SK-N-SH treated with all-trans-retinoic acid at 6 μM for 48 hours (cell line): ENCODE measurements at regions not wholly inside any gene's neighbourhood (a gene's known extent, or its start where the extent isn't known, plus 50 kb on each side); places are given as distances from the start of the nearest gene placed in this dataset.

Experiments
- ARNTL ChIP-seq: fragments of 450-650 bp; formaldehyde crosslinking; IDR thresholded peaks from 2 replicates; pipeline ENCODE4 v1.5.0; 2020; ENCODE audit warnings: low read depth, mild to moderate bottlenecking, moderate library complexity, borderline replicate concordance
- BACH2 ChIP-seq: fragments of 250-450 bp; sonication (Bioruptor Pico); IDR thresholded peaks from 2 replicates; pipeline ENCODE4 v1.9.0; 2021; ENCODE audit warnings: mild to moderate bottlenecking, borderline replicate concordance
- CSDC2 ChIP-seq: fragments of 250-450 bp; sonication (Bioruptor Pico); IDR thresholded peaks from 2 replicates; pipeline ENCODE4 v1.5.0; 2020; ENCODE audit warnings: mild to moderate bottlenecking, moderate library complexity
- ISL1 ChIP-seq: fragments of 250-450 bp; sonication (Bioruptor Pico); IDR thresholded peaks from 2 replicates; pipeline ENCODE4 v2.1.2; 2022; ENCODE audit warnings: mild to moderate bottlenecking, moderate library complexity
- RARB ChIP-seq: fragments of 250-450 bp; sonication (Bioruptor Pico); IDR thresholded peaks from 2 replicates; pipeline ENCODE4 v1.8.0; 2021; ENCODE audit warnings: mild to moderate bottlenecking, moderate library complexity
- TOX ChIP-seq: fragments of 250-450 bp; sonication (Bioruptor Pico); IDR thresholded peaks from 2 replicates; pipeline ENCODE4 v1.8.0; 2021; ENCODE audit warnings: mild to moderate bottlenecking, moderate library complexity, borderline replicate concordance
- ZFP30 ChIP-seq: fragments of 450-650 bp; formaldehyde crosslinking; IDR thresholded peaks from 2 replicates; pipeline ENCODE4 v1.5.0; 2022; ENCODE audit warnings: mild to moderate bottlenecking, moderate library complexity
- ZNF70 ChIP-seq: fragments of 450-650 bp; formaldehyde crosslinking; IDR thresholded peaks from 2 replicates; pipeline ENCODE4 v1.5.0; 2020; ENCODE audit warnings: mild to moderate bottlenecking, moderate library complexity
- TF ChIP-seq, protein P1 (sequence below): fragments of 250-450 bp; sonication (Bioruptor Pico); IDR thresholded peaks from 2 replicates; pipeline ENCODE4 v1.5.1; 2021; ENCODE audit warnings: mild to moderate bottlenecking, moderate library complexity
- TF ChIP-seq, protein P2 (sequence below): fragments of 250-450 bp; sonication (Bioruptor Pico); IDR thresholded peaks from 2 replicates; pipeline ENCODE4 v1.5.1; 2020; ENCODE audit warnings: low read depth, mild to moderate bottlenecking, moderate library complexity
- TF ChIP-seq, protein P3 (sequence below): fragments of 250-450 bp; sonication (Bioruptor Pico); IDR thresholded peaks from 2 replicates; pipeline ENCODE4 v1.5.0; 2020; ENCODE audit warnings: mild to moderate bottlenecking, moderate library complexity
- TF ChIP-seq, protein P4 (sequence below): fragments of 250-450 bp; sonication (Bioruptor Pico); IDR thresholded peaks from 2 replicates; pipeline ENCODE4 v1.8.0; 2021; ENCODE audit warnings: low read depth, mild to moderate bottlenecking, moderate library complexity, borderline replicate concordance

DNA sequence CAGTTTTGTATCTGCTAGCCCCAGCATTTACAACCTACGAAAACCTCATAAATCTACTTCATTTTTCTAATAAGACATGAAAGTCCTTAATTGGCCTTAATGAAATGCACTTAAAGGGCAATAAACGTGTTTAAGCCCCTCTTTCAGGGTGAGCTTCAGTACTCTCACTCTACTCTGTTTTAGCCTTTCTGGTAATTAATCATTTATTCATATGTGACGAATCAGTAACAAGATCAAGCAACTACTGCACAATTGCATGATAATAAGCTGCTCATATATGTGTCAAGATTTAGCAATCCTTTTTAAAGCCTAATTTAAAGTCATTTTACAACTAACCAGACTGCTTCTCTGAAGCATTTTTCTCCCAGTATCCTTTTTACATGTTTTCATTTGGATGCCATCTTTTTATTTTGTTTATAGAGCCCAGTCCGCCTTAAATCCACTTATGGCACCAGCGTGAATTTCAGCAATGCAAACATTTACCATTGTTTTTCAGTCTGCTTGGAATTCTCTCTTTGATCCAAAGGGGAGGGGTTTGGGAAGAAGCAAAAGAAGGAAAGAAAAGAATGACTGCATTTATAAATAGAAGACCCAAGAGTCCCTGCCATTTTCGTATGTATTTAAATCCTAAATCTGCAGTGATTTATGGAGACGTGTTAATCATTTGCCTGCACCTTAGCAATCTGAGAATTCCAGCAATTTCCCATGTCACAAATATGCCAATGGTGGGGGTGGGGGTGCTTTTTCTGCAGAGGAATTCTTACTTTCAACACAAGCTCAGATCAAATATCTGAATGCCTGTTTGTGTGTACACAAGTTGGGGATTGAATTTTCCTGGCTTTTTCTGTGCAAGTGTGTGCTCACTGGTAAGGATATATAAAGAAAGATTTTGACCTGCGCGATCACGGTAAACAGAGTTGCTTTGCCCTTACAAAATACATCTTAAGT lies 230.8 kb upstream of the TBC1D5 start:
- no peak for TF ChIP-seq ARNTL
- no peak for TF ChIP-seq ZNF70
- no peak for TF ChIP-seq RARB (CRISPR knock-in tag)
- TF ChIP-seq ZFP30 (CRISPR knock-in tag), result no peak
- TF ChIP-seq ISL1 (CRISPR knock-in tag), result no peak
- TF ChIP-seq BACH2 (CRISPR knock-in tag), result no peak
- no peak for TF ChIP-seq TOX (CRISPR knock-in tag)
- TF ChIP-seq, protein P1, sequence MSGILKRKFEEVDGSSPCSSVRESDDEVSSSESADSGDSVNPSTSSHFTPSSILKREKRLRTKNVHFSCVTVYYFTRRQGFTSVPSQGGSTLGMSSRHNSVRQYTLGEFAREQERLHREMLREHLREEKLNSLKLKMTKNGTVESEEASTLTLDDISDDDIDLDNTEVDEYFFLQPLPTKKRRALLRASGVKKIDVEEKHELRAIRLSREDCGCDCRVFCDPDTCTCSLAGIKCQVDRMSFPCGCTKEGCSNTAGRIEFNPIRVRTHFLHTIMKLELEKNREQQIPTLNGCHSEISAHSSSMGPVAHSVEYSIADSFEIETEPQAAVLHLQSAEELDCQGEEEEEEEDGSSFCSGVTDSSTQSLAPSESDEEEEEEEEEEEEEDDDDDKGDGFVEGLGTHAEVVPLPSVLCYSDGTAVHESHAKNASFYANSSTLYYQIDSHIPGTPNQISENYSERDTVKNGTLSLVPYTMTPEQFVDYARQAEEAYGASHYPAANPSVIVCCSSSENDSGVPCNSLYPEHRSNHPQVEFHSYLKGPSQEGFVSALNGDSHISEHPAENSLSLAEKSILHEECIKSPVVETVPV, result no peak
- no peak for TF ChIP-seq CSDC2 (CRISPR knock-in tag)
- TF ChIP-seq, protein P2, sequence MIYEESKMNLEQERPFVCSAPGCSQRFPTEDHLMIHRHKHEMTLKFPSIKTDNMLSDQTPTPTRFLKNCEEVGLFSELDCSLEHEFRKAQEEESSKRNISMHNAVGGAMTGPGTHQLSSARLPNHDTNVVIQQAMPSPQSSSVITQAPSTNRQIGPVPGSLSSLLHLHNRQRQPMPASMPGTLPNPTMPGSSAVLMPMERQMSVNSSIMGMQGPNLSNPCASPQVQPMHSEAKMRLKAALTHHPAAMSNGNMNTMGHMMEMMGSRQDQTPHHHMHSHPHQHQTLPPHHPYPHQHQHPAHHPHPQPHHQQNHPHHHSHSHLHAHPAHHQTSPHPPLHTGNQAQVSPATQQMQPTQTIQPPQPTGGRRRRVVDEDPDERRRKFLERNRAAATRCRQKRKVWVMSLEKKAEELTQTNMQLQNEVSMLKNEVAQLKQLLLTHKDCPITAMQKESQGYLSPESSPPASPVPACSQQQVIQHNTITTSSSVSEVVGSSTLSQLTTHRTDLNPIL (CRISPR knock-in tag), result no peak
- TF ChIP-seq, protein P3, sequence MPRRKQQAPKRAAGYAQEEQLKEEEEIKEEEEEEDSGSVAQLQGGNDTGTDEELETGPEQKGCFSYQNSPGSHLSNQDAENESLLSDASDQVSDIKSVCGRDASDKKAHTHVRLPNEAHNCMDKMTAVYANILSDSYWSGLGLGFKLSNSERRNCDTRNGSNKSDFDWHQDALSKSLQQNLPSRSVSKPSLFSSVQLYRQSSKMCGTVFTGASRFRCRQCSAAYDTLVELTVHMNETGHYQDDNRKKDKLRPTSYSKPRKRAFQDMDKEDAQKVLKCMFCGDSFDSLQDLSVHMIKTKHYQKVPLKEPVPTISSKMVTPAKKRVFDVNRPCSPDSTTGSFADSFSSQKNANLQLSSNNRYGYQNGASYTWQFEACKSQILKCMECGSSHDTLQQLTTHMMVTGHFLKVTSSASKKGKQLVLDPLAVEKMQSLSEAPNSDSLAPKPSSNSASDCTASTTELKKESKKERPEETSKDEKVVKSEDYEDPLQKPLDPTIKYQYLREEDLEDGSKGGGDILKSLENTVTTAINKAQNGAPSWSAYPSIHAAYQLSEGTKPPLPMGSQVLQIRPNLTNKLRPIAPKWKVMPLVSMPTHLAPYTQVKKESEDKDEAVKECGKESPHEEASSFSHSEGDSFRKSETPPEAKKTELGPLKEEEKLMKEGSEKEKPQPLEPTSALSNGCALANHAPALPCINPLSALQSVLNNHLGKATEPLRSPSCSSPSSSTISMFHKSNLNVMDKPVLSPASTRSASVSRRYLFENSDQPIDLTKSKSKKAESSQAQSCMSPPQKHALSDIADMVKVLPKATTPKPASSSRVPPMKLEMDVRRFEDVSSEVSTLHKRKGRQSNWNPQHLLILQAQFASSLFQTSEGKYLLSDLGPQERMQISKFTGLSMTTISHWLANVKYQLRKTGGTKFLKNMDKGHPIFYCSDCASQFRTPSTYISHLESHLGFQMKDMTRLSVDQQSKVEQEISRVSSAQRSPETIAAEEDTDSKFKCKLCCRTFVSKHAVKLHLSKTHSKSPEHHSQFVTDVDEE (CRISPR knock-in tag), result no peak
- TF ChIP-seq, protein P4, sequence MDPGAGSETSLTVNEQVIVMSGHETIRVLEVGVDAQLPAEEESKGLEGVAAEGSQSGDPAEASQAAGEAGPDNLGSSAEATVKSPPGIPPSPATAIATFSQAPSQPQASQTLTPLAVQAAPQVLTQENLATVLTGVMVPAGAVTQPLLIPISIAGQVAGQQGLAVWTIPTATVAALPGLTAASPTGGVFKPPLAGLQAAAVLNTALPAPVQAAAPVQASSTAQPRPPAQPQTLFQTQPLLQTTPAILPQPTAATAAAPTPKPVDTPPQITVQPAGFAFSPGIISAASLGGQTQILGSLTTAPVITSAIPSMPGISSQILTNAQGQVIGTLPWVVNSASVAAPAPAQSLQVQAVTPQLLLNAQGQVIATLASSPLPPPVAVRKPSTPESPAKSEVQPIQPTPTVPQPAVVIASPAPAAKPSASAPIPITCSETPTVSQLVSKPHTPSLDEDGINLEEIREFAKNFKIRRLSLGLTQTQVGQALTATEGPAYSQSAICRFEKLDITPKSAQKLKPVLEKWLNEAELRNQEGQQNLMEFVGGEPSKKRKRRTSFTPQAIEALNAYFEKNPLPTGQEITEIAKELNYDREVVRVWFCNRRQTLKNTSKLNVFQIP (CRISPR knock-in tag), result no peak
